Activated CD4-positive, alpha-beta T cell treated with anti-CD3 and anti-CD28 coated beads, Interleukin-2, amount 50 U/mL, for 4 hours (primary cell): ENCODE measurements at regions not wholly inside any gene's neighbourhood (a gene's known extent, or its start where the extent isn't known, plus 50 kb on each side); places are given as distances from the start of the nearest gene placed in this dataset.
"Not testable (repeated sequence)": the region's sequence is repeated elsewhere in the genome, so short reads cannot be mapped to it uniquely, and the experiment has no call there.

Experiments
- DNase-seq, 2 experiments: peaks; one replicate each; pipeline ENCODE4 v3.0.0-alpha.2; 2020

DNA sequence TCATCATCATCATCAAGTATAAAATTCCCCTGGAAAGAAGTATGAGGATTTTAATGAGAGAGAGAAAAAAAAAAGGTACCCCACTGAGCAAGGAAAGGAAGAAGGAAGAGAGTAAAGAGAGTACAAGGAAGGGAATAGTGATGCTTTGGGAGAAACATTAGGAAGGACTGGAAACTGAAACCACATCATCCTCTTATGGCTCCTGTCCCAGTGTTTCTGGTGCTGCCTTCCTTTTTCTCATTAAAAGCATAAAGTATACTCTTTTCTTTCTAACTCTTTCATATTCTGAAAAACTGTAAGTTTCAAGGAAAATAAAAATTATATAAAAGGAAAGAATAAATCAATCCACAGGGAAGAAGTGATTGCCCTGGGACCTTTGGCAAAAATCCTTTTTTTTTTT, 616.4 kb upstream of the CBLB start:
- DNase-seq: no peak

DNA sequence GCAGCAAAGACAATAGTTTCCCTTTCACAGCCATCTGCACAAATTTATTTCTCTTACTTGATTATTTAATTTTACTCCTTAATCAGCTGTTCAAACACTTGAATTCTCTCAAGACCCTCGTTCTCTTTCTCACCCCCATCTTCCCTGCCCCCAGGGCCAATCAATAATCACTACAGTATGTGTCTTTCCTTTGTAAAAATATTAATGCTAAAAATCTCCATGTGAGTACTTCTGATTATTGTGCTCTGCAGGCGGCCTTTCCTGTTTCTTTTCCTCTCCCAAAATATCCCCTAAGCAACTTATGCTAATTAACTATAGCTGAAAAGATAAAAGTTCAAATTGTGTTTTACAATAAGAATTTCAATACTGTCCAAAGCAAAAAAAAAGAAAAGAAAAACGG, 617.0 kb upstream of the CBLB start:
- no peak for DNase-seq

DNA sequence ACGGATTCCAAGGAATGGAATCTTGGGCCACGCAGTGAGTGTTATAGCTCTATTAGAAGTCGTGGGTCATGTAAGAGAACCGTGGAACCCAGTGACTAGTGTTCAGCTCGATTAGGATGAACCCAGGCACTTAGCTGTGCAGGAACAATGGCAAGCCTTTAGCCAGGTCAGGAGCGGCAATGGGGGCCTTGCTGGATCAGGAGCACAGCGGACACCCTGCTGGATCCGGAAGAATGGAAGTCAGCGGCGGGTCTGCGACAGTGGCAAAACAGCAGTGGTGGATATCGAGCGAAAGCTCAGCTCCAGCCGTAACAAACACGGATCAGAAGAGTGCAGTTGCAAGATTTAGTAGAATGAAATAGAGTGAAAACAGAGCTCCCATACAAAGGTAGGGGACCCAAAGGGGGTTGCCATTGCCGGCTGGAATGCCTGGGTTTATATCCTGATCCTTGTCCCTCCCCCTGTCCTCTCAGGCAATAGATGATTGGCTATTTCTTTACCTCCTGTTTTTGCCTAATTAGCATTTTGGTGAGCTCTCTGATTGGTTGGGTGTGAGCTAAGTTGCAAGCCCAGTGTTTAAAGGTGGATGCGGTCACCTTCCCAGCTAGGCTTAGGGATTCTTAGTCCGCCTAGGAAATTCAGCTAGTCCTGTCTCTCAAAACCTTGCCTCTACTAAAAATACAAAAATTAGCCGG, 618.3 kb upstream of the CBLB start:
- not testable (repeated sequence) for DNase-seq

DNA sequence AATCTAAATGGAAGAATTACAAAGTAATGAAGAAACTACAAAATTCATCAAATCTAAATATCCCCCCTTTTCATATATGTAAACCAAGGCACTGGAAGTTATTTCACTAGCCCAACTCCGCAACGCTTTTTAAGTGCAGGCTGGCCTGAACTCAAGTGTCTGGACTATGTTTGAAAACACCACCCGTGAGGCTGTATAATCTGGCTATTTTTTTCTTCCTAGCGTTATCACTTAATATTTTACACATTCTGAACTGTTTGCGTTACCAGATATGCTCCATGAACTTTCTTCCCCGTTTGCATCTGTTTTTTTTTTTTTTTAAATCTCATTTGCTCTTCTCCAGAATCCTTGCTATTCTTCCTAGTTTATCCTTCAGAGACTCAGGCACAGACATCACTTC, 619.5 kb upstream of the CBLB start:
- no peak for DNase-seq

DNA sequence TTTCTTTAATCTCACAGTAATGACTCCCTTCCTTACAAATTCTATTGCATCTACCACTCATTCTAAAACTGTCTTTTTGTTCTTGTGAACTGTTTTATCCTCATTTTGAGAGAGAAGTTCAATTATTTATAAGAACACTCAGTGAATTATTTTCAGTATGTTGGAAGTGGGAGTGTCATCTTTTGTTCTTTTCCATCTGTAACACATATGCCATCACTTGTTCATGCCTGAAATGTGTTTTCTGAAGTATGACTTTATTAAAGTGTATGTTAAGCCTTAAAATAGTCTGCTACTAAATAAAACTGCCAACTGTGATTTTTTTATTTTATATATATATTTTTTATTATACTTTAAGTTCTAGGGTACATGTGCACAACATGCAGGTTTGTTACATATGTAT, 623.0 kb upstream of the CBLB start:
- no peak for DNase-seq

DNA sequence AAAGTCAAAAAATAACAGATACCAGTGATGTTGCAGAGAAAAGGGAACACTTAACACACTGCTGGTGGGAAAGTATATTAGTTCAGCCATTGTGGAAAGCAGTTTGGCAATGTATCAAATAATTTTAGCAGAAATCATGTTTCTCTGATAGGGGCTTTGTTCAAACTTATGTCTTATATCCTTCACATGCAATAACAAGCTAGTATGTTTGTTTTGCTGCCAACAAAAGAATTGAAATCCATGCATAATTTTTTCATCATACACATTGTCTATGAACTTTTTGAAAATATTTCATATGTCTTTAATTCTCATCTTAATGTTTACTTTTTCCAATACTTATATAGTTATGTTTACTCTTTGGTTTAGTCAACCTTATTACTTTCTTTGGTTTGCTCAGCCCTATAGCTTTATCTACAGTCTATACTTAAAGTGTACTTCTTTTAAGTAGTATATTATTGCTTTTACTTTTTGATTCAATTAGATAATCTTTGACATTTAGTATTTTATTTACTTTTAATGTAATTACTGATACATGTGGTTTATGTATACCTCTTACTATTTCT, 639.6 kb upstream of the CBLB start:
- DNase-seq: no peak

DNA sequence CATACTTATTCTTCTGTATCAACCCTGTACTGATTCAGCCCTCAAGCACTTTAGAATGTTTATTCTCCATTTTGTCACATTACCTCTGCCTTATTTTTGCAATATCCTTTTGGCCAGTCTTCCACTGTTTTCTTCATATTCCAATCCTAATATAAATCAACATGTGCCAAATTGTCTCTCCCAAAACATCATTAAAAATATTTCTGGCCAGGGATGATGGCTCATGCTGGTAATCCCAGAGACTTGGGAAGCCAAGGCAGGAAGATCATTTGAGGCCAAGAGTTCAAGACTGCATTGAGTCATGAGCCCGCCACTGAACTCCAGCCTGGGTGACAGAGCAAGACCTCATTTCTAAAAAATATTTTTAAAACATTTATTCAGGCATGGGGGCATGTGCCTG, 641.4 kb upstream of the CBLB start:
- DNase-seq: no peak

DNA sequence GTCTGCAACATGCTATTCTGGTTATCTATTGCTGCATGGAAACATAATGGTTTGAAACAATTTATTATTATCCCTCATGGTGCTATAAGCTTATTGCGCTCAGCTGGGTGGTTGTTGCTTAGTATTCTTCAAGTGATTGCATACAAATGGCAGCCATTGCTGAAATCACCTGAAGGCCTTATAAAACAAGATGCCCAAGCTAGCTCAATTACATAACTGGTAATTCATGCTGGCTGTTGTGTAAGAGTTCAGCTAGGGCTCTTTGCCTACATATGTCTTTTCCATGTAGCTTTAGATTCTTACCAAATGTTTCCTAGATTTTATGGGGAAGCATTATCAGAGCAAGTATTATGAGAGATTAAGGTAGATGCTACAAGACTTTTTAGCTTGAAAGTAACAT, 644.0 kb upstream of the CBLB start:
- no peak for DNase-seq

DNA sequence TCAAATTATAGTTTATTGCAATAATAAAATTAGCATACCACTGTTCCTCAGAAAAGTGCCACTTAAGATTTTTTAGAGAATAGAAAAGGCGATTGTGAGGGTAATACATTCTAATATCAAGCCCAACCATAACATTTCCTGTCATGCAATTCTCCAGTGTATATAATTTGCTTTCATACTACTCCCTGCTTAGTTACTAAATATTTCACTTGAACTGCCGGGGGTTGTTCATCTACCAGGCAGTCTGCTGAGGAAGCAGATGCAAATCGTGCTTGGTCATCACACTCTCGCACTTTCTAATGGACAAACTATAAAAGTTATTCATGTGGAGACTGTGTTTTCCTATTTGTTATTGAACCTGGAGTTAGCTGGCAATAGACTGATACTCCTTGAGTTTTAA, 645.6 kb upstream of the CBLB start:
- DNase-seq: no peak

DNA sequence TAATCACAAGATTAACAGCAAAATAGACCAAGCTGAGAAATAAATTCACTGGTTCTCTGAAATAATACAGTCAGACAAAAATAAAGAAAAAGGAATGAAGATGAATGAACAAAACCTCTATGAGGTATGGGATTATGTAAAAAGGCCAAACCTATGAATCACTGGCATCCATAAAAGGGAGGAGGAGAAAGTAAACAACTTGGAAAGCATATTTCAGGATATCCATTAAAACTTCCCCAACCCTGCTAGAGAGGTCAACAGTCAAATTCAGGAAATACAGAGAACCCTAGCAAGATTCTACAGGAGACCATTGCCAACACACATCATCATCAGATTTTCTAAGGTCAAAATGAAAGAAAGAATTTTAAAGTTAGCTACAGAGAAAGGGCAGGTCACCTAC, 649.7 kb upstream of the CBLB start:
- no peak for DNase-seq

DNA sequence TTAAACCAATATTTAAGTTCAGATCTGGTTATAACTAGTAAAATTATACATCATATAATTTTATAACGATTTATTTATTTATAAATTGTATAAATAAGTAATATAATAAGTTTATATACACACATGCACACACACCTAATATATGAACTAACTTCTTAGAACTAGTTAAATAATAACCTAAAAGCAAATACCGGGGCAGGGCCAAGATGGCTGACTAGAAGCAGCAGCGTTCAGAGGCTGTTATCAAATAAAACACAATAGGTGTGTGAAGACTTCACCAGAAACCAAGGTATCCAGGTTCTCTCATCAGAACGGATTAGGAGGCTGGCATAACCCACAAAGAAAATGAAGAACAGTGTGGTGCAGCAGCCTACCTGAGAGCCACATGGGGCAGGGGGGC, 653.6 kb upstream of the CBLB start:
- no peak for DNase-seq

DNA sequence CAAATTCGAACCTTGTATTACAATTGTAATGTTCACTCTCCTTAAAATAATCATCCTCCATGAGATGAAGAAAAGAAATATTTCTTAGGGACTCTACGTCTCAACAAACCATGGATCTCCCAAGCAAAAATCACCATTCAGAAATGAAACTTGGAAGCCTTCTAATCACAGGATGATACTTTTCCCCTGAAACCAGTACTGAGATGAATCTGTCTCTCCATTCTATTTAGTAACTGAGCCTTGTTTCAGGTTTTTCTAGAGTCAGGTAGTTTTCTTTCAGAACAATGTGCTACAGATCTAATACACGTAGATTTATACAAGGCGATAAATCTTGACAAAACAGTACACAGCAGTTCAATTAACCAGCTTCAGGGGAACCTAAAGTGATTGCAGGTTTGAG, 660.1 kb upstream of the CBLB start:
- no peak for DNase-seq

DNA sequence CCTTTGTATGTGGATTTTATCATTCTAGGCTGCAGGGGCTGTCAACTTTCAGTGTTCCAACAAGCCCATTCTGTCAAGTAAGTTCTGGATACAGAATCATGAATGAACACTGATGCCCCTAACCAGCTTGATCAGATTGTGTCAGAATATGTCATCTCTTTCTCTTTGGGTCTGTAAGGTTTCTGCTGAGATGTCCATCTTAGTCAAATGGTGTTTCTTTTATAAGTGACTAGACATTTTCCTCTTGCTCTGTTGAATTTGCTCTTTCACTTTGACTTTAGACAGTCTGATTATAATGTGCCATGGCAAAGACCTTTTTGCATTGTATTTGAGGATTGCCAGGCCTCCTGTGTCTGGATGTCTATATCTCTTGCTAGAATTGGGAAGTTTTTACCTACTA, 660.9 kb upstream of the CBLB start:
- no peak for DNase-seq

DNA sequence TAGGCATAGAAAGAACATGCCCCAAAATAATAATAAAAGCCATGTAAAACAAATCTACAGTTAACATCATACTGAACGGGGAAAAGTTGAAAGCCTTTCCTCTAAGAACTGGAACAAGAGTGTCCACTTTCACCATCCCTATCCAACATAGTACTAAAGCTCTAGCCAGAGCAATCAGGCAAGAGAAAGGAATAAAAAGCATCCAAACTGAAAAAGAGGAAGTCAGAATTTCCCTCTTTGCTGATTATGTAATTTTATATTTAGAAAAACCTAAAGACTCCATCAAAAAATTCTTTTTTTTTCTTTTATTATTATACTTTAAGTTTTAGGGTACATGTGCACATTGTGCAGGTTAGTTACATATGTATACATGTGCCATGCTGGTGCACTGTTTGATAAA, 661.6 kb upstream of the CBLB start:
- no peak for DNase-seq

DNA sequence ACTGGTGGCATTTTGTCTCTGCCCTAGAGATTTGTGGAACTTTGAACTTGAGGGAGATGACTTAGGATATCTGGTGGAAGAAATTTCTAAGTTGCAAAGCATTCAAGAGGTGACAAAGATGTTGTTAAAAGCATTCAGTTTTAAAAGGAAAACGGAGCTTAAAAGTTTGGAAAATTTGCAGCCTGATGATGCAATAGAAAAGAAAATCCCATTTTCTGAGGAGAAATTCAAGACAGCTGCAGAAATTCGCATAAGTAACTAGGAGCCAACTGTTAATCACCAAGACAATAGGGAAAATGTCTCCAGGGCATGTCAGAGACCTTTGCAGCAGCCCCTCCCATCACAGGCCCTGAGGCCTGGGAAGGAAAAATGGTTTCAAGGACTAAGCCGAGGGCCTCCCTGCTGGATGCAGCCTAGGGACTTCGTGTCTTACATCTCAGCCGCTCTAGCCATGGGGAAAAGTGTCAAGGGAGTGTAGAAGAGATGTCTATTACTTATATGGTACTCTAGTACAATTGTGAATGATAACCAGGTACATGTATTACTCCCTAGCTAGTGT, 663.0 kb upstream of the CBLB start:
- not testable (repeated sequence) for DNase-seq

DNA sequence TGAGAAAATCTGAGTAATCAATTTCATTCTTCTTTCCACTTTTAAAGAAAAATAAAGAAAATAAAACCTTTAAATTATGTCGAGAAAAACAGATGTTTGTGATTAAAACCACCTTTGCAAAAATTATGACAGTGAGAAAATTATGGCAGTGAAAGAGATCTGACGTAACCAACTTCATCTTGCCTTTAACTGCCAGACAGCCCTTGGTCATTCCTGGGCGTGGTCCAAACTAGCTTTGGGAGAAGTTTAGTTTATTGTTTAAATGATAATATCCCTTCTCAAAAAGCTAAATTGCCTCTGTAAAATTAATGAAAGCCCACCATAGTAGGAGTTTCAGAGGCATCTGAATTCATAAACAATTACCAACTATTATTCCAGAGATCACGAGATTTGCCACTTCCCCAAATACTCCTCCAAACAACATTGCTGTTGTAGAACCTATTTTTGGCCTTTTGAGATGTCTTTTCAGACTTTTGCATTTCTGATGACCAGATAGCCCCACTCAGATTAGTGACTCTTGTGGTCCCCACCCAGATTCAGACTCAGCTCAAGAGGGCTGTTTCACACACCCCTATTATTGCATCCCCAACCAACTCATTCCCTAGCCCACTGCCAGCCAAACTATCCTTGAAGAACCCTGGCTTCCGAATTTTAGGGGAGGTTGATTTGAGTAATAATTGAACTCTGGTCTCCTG, 664.4 kb upstream of the CBLB start:
- no peak for DNase-seq

DNA sequence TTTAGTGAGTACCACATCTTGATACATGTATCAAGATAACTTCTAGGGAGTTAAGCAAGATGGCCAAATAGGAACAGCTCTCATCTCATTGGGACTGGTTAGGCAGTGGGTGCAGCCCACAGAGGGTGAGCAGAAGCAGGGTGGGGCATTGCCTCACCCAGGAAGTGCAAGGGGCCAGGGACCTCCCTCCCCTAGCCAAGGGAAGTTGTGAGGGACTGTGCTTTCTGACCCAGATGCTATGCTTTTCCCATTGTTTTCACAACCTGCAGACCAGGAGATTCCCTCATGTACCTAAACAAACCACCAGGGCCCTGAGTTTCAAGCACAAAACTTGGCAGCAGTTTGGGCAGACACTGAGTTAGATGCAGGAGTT, 665.0 kb upstream of the CBLB start:
- DNase-seq: no peak

DNA sequence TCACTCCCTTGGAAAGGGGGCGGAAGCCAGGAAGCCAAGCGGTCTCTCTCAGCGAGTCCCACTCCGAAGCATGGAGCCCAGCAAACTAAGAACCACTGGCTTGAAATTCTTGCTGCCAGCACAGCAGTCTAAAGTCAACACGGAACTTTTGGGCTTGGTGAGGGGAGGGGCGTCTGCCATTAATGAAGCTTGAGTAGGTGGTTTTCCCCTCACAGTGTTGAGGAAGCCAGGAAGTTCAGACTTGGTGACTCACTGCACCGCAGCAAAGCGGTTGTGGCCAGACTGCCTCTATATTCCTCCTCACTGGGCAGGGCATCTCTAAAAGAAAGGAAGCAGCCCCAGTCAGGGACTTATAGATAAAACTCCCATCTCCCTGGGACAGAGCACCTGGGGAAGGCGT, 665.4 kb upstream of the CBLB start:
- peak; percentile 36 to 42 for DNase-seq

DNA sequence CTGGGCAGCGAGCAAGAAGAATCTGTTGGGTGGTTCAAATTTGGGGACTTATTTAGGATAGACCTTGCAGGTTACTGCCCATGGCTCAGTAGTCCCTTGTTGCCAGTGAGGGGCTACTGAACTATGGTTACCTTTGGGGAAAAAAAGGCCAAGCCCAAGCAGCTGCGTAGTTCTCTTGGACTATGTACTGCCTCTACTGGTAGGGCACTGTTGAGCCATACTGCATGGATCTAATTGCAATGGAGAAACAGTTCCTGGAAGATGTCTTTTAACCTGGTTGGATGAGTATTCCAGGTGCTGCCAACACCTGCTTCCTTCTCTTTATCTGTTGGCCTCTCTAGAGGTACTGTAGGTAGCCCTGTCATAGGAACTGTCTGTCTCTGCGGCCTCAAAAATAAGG, 671.9 kb upstream of the CBLB start:
- no peak for DNase-seq

DNA sequence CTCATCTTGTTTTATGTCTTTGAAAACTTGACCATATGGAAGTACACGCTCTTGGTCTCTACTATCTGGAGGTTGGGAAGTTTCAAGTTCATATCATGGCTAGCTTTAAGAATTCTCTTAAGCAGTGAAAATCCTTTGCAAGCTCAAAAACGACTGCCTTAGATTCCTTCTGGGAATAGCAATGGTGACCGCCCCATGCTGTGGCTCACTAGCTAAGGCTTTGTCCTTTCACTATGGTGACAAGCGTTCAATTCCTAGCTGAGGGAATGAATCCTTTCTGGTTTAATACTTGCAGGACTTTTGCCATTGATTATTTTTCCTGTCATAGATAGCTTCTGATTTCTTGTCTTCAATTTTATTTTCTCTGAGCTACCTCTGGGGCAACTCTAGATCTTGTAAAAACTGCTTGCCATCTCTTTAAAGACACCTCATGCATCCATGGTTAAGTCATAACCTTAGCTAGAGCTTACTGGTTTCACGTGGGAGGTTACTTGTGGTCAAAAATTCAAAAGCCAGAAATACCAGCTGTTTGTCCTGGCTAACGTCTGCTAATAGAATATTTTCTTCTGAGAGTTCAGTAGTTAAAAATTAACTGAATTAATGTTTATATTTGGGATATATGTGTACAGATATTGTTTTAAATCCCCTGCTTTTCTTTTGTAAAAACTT, 673.4 kb upstream of the CBLB start:
- DNase-seq: no peak

DNA sequence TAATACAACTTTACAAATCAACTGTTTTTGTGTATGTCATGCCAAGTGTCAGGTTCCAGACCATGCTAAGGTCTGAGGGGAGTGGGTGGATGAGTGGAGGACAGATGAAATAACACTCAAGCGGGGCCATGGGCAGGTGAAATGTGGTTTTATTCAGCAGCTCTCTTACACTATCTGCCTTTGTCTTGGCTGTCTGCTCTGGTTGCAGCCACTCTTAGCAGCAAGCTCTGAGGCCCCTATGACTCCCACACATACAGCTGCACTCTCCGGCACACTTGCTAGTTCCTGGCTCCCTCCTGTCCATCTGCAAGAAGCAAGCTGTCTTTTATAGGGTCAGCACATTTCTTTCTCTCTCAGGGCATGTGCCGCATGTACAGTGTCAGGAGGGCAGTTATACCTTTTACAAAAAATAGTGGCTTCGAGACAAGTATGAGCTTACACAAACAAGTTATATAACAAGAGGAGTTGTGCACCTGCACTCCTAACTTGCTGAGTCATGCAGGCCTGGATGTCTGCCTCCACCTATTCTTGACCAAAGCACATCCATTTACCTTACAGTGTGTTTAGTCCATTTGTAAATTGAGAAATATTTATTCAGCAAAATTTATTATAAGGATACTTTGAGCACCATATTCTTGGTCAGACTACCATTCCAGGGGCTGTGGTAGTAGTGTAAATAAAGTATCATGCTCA, 683.7 kb upstream of the CBLB start:
- no peak for DNase-seq

DNA sequence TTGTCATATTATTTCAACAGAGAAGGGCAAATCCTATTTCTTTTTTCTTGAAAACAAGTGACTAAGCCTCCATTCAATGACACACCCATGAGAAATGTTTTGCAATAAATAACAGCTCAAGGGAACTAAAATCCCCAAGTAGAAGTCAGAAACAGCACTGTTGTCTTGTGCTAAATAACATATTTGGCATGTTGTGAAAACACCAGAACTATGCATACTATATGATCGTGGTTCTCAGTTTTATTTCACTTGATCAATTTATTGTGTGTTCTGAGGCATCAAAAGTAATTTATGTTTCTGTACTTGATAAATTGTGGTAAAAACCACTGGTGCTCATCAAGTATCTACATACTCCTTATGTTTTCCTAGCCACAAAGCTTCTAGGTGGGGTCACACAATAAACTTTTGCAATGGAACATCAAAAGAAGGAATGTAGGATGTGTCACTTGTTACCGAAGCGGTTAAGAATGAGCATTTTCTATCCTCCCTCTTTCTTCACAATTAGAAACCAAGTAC, 691.7 kb upstream of the CBLB start:
- no peak for DNase-seq

DNA sequence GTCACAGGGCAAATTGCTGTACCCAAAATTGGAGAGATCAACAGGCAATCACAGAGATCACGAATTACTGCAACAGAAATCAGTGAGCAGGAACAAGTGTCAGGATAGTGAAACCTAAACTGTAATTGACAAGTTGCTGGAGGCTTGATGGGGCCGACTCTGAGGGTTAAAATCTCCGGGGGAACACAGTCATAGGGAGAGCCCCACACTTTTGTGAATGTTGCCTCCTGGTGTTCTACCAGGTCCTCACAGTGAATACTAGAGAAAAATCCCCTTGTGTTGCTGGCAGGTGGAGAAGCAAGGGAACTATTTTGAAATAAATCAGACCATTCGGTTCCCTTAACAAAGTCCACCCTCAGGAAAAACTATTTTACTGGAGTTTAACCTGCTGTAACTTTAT, 697.5 kb upstream of the CBLB start:
- DNase-seq: no peak
